ENCODE measurements at regions not wholly inside any gene's neighbourhood (a gene's known extent, or its start where the extent isn't known, plus 50 kb on each side); places are given as distances from the start of the nearest gene placed in this dataset.
"Not testable (repeated sequence)": the region's sequence is repeated elsewhere in the genome, so short reads cannot be mapped to it uniquely, and the experiment has no call there.

GRCh38 chr13:64617231-64617630, 2612.9 kb downstream of the PCDH9 start:
- Histone ChIP-seq H3K27me3 (ENCODE audit: control insufficient read depth, insufficient read depth, low read length) (no peaks in the 10 kb centered on the region), H3K9ac (ENCODE audit: low read depth, low read length) (no peak overlapping the region), H3K9me3 (ENCODE audit: control insufficient read depth, insufficient read depth, low read length) (no peaks in the 10 kb centered on the region), H3K4me1 (ENCODE audit: control insufficient read depth, insufficient read depth, low read length) (no peaks in the 10 kb centered on the region), H3K4me3 (ENCODE audit: low read depth, low read length) (no peak overlapping the region), H3K36me3 (ENCODE audit: control insufficient read depth, insufficient read depth, low read length) (no peaks in the 10 kb centered on the region), H3K27ac (ENCODE audit: low read depth, low read length) (no peak overlapping the region)

- Histone ChIP-seq H3K4me1 (ENCODE audit: control insufficient read depth, insufficient read depth, low read length) (no peaks in the 10 kb centered on the region), H3K27ac (ENCODE audit: low read depth, low read length) (no peak overlapping the region), H3K4me3 (ENCODE audit: low read depth, low read length) (no peak overlapping the region), H3K9ac (ENCODE audit: low read depth, low read length) (no peak overlapping the region), H3K9me3 (ENCODE audit: control insufficient read depth, insufficient read depth, low read length) (no peaks in the 10 kb centered on the region), H3K27me3 (ENCODE audit: control insufficient read depth, insufficient read depth, low read length) (no peaks in the 10 kb centered on the region), H3K36me3 (ENCODE audit: control insufficient read depth, insufficient read depth, low read length) (no peaks in the 10 kb centered on the region)
Observed at GRCh38 chr13:64591971-64592370, 2638.2 kb downstream of the PCDH9 start.

GRCh38 chr13:64579331-64579730, 2650.8 kb downstream of the PCDH9 start:
- Histone ChIP-seq H3K27me3 (ENCODE audit: control insufficient read depth, insufficient read depth, low read length) (no peaks in the 10 kb centered on the region), H3K27ac (ENCODE audit: low read depth, low read length) (no peak overlapping the region), H3K4me1 (ENCODE audit: control insufficient read depth, insufficient read depth, low read length) (no peaks in the 10 kb centered on the region), H3K36me3 (ENCODE audit: control insufficient read depth, insufficient read depth, low read length) (no peaks in the 10 kb centered on the region), H3K9ac (ENCODE audit: low read depth, low read length) (no peak overlapping the region), H3K4me3 (ENCODE audit: low read depth, low read length) (no peak overlapping the region), H3K9me3 (ENCODE audit: control insufficient read depth, insufficient read depth, low read length) (no peaks in the 10 kb centered on the region)

- Histone ChIP-seq H3K27ac (ENCODE audit: low read depth, low read length) (no peak overlapping the region), H3K9ac (ENCODE audit: low read depth, low read length) (no peak overlapping the region), H3K9me3 (ENCODE audit: control insufficient read depth, insufficient read depth, low read length) (peaks cover 16% of the 10 kb centered on the region), H3K27me3 (ENCODE audit: control insufficient read depth, insufficient read depth, low read length) (no peaks in the 10 kb centered on the region), H3K4me3 (ENCODE audit: low read depth, low read length) (no peak overlapping the region), H3K4me1 (ENCODE audit: control insufficient read depth, insufficient read depth, low read length) (no peaks in the 10 kb centered on the region), H3K36me3 (ENCODE audit: control insufficient read depth, insufficient read depth, low read length) (no peaks in the 10 kb centered on the region)
Observed at GRCh38 chr13:64568748-64569147, 2661.4 kb downstream of the PCDH9 start.

- H3K9ac ChIP-seq (ENCODE audit: low read depth, low read length); H3K27ac ChIP-seq (ENCODE audit: low read depth, low read length); H3K4me3 ChIP-seq (ENCODE audit: low read depth, low read length); H3K9me3 ChIP-seq (ENCODE audit: control insufficient read depth, insufficient read depth, low read length); H3K27me3 ChIP-seq (ENCODE audit: control insufficient read depth, insufficient read depth, low read length); H3K4me1 ChIP-seq (ENCODE audit: control insufficient read depth, insufficient read depth, low read length); H3K36me3 ChIP-seq (ENCODE audit: control insufficient read depth, insufficient read depth, low read length): not testable (repeated sequence)
Observed at GRCh38 chr13:64558031-64558430, 2672.1 kb downstream of the PCDH9 start.

GRCh38 chr13:64556376-64556775, 2673.8 kb downstream of the PCDH9 start:
- Histone ChIP-seq H3K4me3 (ENCODE audit: low read depth, low read length) (no peak overlapping the region), H3K9me3 (ENCODE audit: control insufficient read depth, insufficient read depth, low read length) (no peaks in the 10 kb centered on the region), H3K9ac (ENCODE audit: low read depth, low read length) (no peak overlapping the region), H3K36me3 (ENCODE audit: control insufficient read depth, insufficient read depth, low read length) (no peaks in the 10 kb centered on the region), H3K27ac (ENCODE audit: low read depth, low read length) (no peak overlapping the region), H3K27me3 (ENCODE audit: control insufficient read depth, insufficient read depth, low read length) (no peaks in the 10 kb centered on the region), H3K4me1 (ENCODE audit: control insufficient read depth, insufficient read depth, low read length) (no peaks in the 10 kb centered on the region)

- Histone ChIP-seq H3K9me3 (ENCODE audit: control insufficient read depth, insufficient read depth, low read length) (peaks cover 5% of the 10 kb centered on the region; the same call in 1 of the 2 replicates), H3K27ac (ENCODE audit: low read depth, low read length) (no peak overlapping the region), H3K4me3 (ENCODE audit: low read depth, low read length) (no peak overlapping the region), H3K4me1 (ENCODE audit: control insufficient read depth, insufficient read depth, low read length) (no peaks in the 10 kb centered on the region), H3K9ac (ENCODE audit: low read depth, low read length) (no peak overlapping the region), H3K36me3 (ENCODE audit: control insufficient read depth, insufficient read depth, low read length) (no peaks in the 10 kb centered on the region), H3K27me3 (ENCODE audit: control insufficient read depth, insufficient read depth, low read length) (no peaks in the 10 kb centered on the region)
Observed at GRCh38 chr13:64553411-64554129, 2676.6 kb downstream of the PCDH9 start.

GRCh38 chr13:64551755-64552154, 2678.4 kb downstream of the PCDH9 start:
- H3K27me3 ChIP-seq (ENCODE audit: control insufficient read depth, insufficient read depth, low read length): no peaks in the 10 kb centered on the region
- H3K27ac ChIP-seq (ENCODE audit: low read depth, low read length): no peak overlapping the region
- H3K36me3 ChIP-seq (ENCODE audit: control insufficient read depth, insufficient read depth, low read length): no peaks in the 10 kb centered on the region
- H3K4me1 ChIP-seq (ENCODE audit: control insufficient read depth, insufficient read depth, low read length): no peaks in the 10 kb centered on the region
- H3K9ac ChIP-seq (ENCODE audit: low read depth, low read length): no peak overlapping the region
- H3K4me3 ChIP-seq (ENCODE audit: low read depth, low read length): no peak overlapping the region
- peaks cover 5% of the 10 kb centered on the region; the same call in 1 of the 2 replicates for H3K9me3 ChIP-seq (ENCODE audit: control insufficient read depth, insufficient read depth, low read length)

- H3K36me3 ChIP-seq (ENCODE audit: control insufficient read depth, insufficient read depth, low read length): no peaks in the 10 kb centered on the region
- no peak overlapping the region for H3K9ac ChIP-seq (ENCODE audit: low read depth, low read length)
- H3K27me3 ChIP-seq (ENCODE audit: control insufficient read depth, insufficient read depth, low read length): no peaks in the 10 kb centered on the region
- H3K27ac ChIP-seq (ENCODE audit: low read depth, low read length): no peak overlapping the region
- no peaks in the 10 kb centered on the region for H3K4me1 ChIP-seq (ENCODE audit: control insufficient read depth, insufficient read depth, low read length)
- peaks cover 5% of the 10 kb centered on the region; the same call in 1 of the 2 replicates for H3K9me3 ChIP-seq (ENCODE audit: control insufficient read depth, insufficient read depth, low read length)
- H3K4me3 ChIP-seq (ENCODE audit: low read depth, low read length): no peak overlapping the region
Observed at GRCh38 chr13:64546371-64546770, 2683.8 kb downstream of the PCDH9 start.

- Histone ChIP-seq H3K9me3 (ENCODE audit: control insufficient read depth, insufficient read depth, low read length) (no peaks in the 10 kb centered on the region), H3K27me3 (ENCODE audit: control insufficient read depth, insufficient read depth, low read length) (no peaks in the 10 kb centered on the region), H3K9ac (ENCODE audit: low read depth, low read length) (no peak overlapping the region), H3K4me3 (ENCODE audit: low read depth, low read length) (no peak overlapping the region), H3K36me3 (ENCODE audit: control insufficient read depth, insufficient read depth, low read length) (no peaks in the 10 kb centered on the region), H3K4me1 (ENCODE audit: control insufficient read depth, insufficient read depth, low read length) (no peaks in the 10 kb centered on the region), H3K27ac (ENCODE audit: low read depth, low read length) (no peak overlapping the region)
Observed at GRCh38 chr13:64540976-64541375, 2689.2 kb downstream of the PCDH9 start.

- Histone ChIP-seq H3K4me1 (ENCODE audit: control insufficient read depth, insufficient read depth, low read length) (no peaks in the 10 kb centered on the region), H3K27me3 (ENCODE audit: control insufficient read depth, insufficient read depth, low read length) (no peaks in the 10 kb centered on the region), H3K4me3 (ENCODE audit: low read depth, low read length) (no peak overlapping the region), H3K9me3 (ENCODE audit: control insufficient read depth, insufficient read depth, low read length) (no peaks in the 10 kb centered on the region), H3K27ac (ENCODE audit: low read depth, low read length) (no peak overlapping the region), H3K36me3 (ENCODE audit: control insufficient read depth, insufficient read depth, low read length) (no peaks in the 10 kb centered on the region), H3K9ac (ENCODE audit: low read depth, low read length) (no peak overlapping the region)
Observed at GRCh38 chr13:64540468-64540867, 2689.7 kb downstream of the PCDH9 start.
